SK-N-SH (cell line): ENCODE measurements at regions not wholly inside any gene's neighbourhood (a gene's known extent, or its start where the extent isn't known, plus 50 kb on each side); places are given as distances from the start of the nearest gene placed in this dataset.

Experiments
- CTCF ChIA-PET: fragments of 300-600, 350-600 bp; formaldehyde crosslinking; extraction: SDS; loops from one replicate; lab custom pipeline; 2021; lab: Yijun Ruan, JAX
- POLR2A ChIA-PET: fragments of 350-600 bp; sonication (Branson Sonifier 250); formaldehyde crosslinking; extraction: SDS; loops from one replicate; lab custom pipeline; 2020; ENCODE audit warnings: antibody characterized with exemption, inconsistent platforms; lab: Yijun Ruan, JAX
- DNase-seq: peaks from one replicate; pipeline ENCODE4 v3.0.0; 2012
- H2AFZ ChIP-seq: fragments of 200-600 bp; sonication (generic); 2 replicates; pipeline ENCODE4 v1.8.1; 2016; ENCODE audit warnings: antibody characterized with exemption, mild to moderate bottlenecking, low read depth
- H3F3A ChIP-seq: fragments of 200-600 bp; sonication (generic); replicated peaks from 2 replicates; pipeline ENCODE3; 2016; ENCODE audit warnings: antibody characterized with exemption, mild to moderate bottlenecking; ENCODE audit not compliant: insufficient read depth
- H3K27ac ChIP-seq, 2 experiments: fragments of 200-500 bp in 1 of 2; fragments of 200-600 bp in 1 of 2; sonication (Bioruptor generic) in 1 of 2; sonication (generic), shearing (Covaris generic) in 1 of 2; 2 replicates each; pipeline versions ENCODE4 v1.5.1 to v1.6.1; 2014 to 2016; ENCODE audit warnings: low read depth in 2 of 2, inconsistent platforms in 1 of 2, low read length in 1 of 2, mild to moderate bottlenecking in 1 of 2, mixed read lengths in 1 of 2
- H3K27me3 ChIP-seq: fragments of 200-600 bp; sonication (generic), shearing (Covaris generic); 2 replicates; pipeline ENCODE4 v1.6.1; 2016; ENCODE audit warnings: mixed run types; ENCODE audit not compliant: insufficient read depth
- H3K36me3 ChIP-seq, 2 experiments: fragments of 200-500 bp in 1 of 2; fragments of 200-600 bp in 1 of 2; sonication (Bioruptor generic) in 1 of 2; sonication (generic) in 1 of 2; replicated peaks in 1 of 2; 2 replicates each; pipeline versions ENCODE3 to v1.5.1; 2014 to 2016; ENCODE audit warnings: low read length in 1 of 2, mild to moderate bottlenecking in 1 of 2; ENCODE audit not compliant: insufficient read depth in 2 of 2, control insufficient read depth in 1 of 2
- H3K4me1 ChIP-seq, 2 experiments: fragments of 200-500 bp in 1 of 2; fragments of 200-600 bp in 1 of 2; sonication (Bioruptor generic) in 1 of 2; sonication (generic), shearing (Covaris generic) in 1 of 2; 2 replicates each; pipeline versions ENCODE4 v1.5.1 to v1.6.1; 2014 to 2016; ENCODE audit warnings: low read depth in 1 of 2, low read length in 1 of 2, mixed run types in 1 of 2; ENCODE audit not compliant: insufficient read depth in 2 of 2, control insufficient read depth in 1 of 2
- H3K4me2 ChIP-seq: fragments of 200-600 bp; sonication (generic), shearing (Covaris generic); 2 replicates; pipeline ENCODE4 v1.6.1; 2017; ENCODE audit warnings: mixed run types
- H3K4me3 ChIP-seq, 2 experiments: fragments of 200-500 bp in 1 of 2; fragments of 200-600 bp in 1 of 2; sonication (Bioruptor generic) in 1 of 2; sonication (generic), shearing (Covaris generic) in 1 of 2; 2 replicates each; pipeline versions ENCODE4 v1.5.1 to v1.8.1; 2014 to 2016; ENCODE audit warnings: low read depth in 2 of 2, inconsistent platforms in 1 of 2, low read length in 1 of 2, mild to moderate bottlenecking in 1 of 2, mixed read lengths in 1 of 2, moderate library complexity in 1 of 2
- H3K79me2 ChIP-seq: fragments of 200-600 bp; sonication (generic); 2 replicates; pipeline ENCODE4 v1.8.1; 2017; ENCODE audit warnings: mild to moderate bottlenecking; ENCODE audit not compliant: insufficient read depth
- H3K9ac ChIP-seq: fragments of 200-600 bp; sonication (generic); 2 replicates; pipeline ENCODE4 v1.6.1; 2017; ENCODE audit warnings: mixed run types
- H3K9me2 ChIP-seq: fragments of 200-600 bp; sonication (generic); 2 replicates; pipeline ENCODE4 v1.6.1; 2017; ENCODE audit warnings: mixed run types
- H3K9me3 ChIP-seq: fragments of 200-600 bp; sonication (generic); 2 replicates; pipeline ENCODE4 v1.6.1; 2017; ENCODE audit warnings: mixed run types, mild to moderate bottlenecking, moderate library complexity
- H4K20me1 ChIP-seq: fragments of 200-600 bp; sonication (generic); 2 replicates; pipeline ENCODE4 v1.6.1; 2017; ENCODE audit warnings: mild to moderate bottlenecking, mixed run types; ENCODE audit not compliant: insufficient read depth
- CTCF ChIP-seq: fragments of 200-600 bp; sonication (generic); IDR thresholded peaks from 2 replicates; pipeline ENCODE4 v1.6.1; 2017; ENCODE audit warnings: antibody characterized with exemption, mild to moderate bottlenecking, moderate library complexity
- EZH2phosphoT487 ChIP-seq: fragments of 200-600 bp; sonication (generic); IDR thresholded peaks from 2 replicates; pipeline ENCODE4 v1.6.1; 2017; ENCODE audit warnings: low read depth, mixed run types, mild to moderate bottlenecking, antibody characterized with exemption, moderate library complexity, borderline replicate concordance
- FOXJ3 ChIP-seq: sonication (generic); formaldehyde crosslinking; IDR thresholded peaks from 2 replicates; pipeline ENCODE4 v1.5.1; 2020; ENCODE audit warnings: mild to moderate bottlenecking, missing genetic modification reagents
- GABPA ChIP-seq: IDR thresholded peaks from 2 replicates; pipeline ENCODE4 v1.4.0; 2012; ENCODE audit warnings: low read depth, mild to moderate bottlenecking
- GATA2 ChIP-seq: sonication (generic); formaldehyde crosslinking; IDR thresholded peaks from 2 replicates; pipeline ENCODE4 v1.5.0; 2020; ENCODE audit warnings: mild to moderate bottlenecking, missing genetic modification reagents
- IRF3 ChIP-seq: fragments of 150-350 bp; IDR thresholded peaks from 2 replicates; pipeline ENCODE4 v1.6.1; 2016; ENCODE audit warnings: mild to moderate bottlenecking, low read depth, low read length
- JUND ChIP-seq: IDR thresholded peaks from 2 replicates; pipeline ENCODE4 v1.4.0; 2012
- POLR2AphosphoS5 ChIP-seq: IDR thresholded peaks from 2 replicates; pipeline ENCODE4 v1.6.1; 2012; ENCODE audit warnings: low read depth, low read length
- RAD21 ChIP-seq: IDR thresholded peaks from 2 replicates; pipeline ENCODE4 v1.6.1; 2012; ENCODE audit warnings: mild to moderate bottlenecking, low read length
- SIN3A ChIP-seq: IDR thresholded peaks from 2 replicates; pipeline ENCODE4 v1.6.1; 2012; ENCODE audit warnings: low read depth, mild to moderate bottlenecking, low read length, moderate library complexity, borderline replicate concordance
- SMC3 ChIP-seq: IDR thresholded peaks from 2 replicates; pipeline ENCODE4 v1.6.1; 2012; ENCODE audit warnings: low read depth, low read length, improper control_type of control experiment
- TAF1 ChIP-seq: IDR thresholded peaks from 2 replicates; pipeline ENCODE4 v1.6.1; 2012; ENCODE audit warnings: low read depth, mild to moderate bottlenecking, low read length, moderate library complexity, borderline replicate concordance
- TEAD4 ChIP-seq: IDR thresholded peaks from 2 replicates; pipeline ENCODE4 v1.4.0; 2012; ENCODE audit warnings: mild to moderate bottlenecking, borderline replicate concordance; ENCODE audit not compliant: insufficient read depth
- WGBS: methylation state at CpG from one replicate; pipeline ENCODE4 v1.1.6; 2017; ENCODE audit warnings: low lambda C conversion rate; 5-methylcytosine and 5-hydroxymethylcytosine counted together
- TF ChIP-seq, protein P1 (sequence below): IDR thresholded peaks from 2 replicates; pipeline ENCODE4 v1.4.0; 2012; ENCODE audit warnings: low read depth, borderline replicate concordance
- TF ChIP-seq, protein P2 (sequence below): fragments of 150-350 bp; IDR thresholded peaks from 2 replicates; pipeline ENCODE4 v1.6.1; 2017; ENCODE audit warnings: antibody characterized with exemption, low read length, low read depth, borderline replicate concordance

DNA sequence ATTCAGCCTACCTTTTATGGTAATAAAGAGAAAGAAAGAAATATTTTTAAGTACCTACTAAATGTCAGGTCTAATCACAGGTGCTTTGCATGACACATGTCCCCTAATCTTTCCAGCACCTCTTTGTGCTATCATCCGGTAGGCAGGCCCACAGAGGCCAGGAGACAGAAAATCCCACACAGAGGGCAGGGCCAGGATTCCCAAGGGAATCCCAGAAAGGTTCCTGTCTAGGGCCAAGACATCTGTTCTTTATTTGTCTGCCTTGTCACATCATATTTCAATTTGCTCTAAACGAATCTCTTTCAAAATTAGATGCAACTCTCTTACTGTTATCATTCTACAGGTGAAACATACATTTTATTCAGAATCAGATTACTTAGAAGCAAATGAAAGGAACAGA, 676.1 kb upstream of the GYPC start:
- Histone ChIP-seq H3K4me2 (no peak overlapping the region), H3K36me3 (no peaks in the 10 kb centered on the region), H3K27ac (no peak overlapping the region), H3K9ac (no peak overlapping the region), H2AFZ (no peak overlapping the region), H3K9me3 (no peaks in the 10 kb centered on the region), H3K79me2 (no peaks in the 10 kb centered on the region), H3K4me3 (no peak overlapping the region), H4K20me1 (no peaks in the 10 kb centered on the region), H3F3A (no peaks in the 10 kb centered on the region), H3K27me3 (no peaks in the 10 kb centered on the region), H3K9me2 (no peaks in the 10 kb centered on the region), H3K4me1 (no peaks in the 10 kb centered on the region)
- no peak for TF ChIP-seq GABPA
- no peak for TF ChIP-seq TEAD4
- TF ChIP-seq, protein P1, sequence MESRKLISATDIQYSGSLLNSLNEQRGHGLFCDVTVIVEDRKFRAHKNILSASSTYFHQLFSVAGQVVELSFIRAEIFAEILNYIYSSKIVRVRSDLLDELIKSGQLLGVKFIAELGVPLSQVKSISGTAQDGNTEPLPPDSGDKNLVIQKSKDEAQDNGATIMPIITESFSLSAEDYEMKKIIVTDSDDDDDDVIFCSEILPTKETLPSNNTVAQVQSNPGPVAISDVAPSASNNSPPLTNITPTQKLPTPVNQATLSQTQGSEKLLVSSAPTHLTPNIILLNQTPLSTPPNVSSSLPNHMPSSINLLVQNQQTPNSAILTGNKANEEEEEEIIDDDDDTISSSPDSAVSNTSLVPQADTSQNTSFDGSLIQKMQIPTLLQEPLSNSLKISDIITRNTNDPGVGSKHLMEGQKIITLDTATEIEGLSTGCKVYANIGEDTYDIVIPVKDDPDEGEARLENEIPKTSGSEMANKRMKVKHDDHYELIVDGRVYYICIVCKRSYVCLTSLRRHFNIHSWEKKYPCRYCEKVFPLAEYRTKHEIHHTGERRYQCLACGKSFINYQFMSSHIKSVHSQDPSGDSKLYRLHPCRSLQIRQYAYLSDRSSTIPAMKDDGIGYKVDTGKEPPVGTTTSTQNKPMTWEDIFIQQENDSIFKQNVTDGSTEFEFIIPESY = no peak
- no peak for TF ChIP-seq SMC3
- no peak for TF ChIP-seq TAF1
- TF ChIP-seq FOXJ3 = no peak
- no peak for TF ChIP-seq GATA2 (CRISPR knock-in tag)
- TF ChIP-seq IRF3 = no peak
- TF ChIP-seq, protein P2, sequence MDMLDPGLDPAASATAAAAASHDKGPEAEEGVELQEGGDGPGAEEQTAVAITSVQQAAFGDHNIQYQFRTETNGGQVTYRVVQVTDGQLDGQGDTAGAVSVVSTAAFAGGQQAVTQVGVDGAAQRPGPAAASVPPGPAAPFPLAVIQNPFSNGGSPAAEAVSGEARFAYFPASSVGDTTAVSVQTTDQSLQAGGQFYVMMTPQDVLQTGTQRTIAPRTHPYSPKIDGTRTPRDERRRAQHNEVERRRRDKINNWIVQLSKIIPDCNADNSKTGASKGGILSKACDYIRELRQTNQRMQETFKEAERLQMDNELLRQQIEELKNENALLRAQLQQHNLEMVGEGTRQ = no peak
- no peak for TF ChIP-seq EZH2phosphoT487
- TF ChIP-seq POLR2AphosphoS5 = no peak
- no peak for TF ChIP-seq JUND
- CTCF ChIA-PET = no interaction called here
- POLR2A ChIA-PET = no interaction called here
- no peak for DNase-seq
- 0% methylated on average over 2 of the region's 2 CpGs for WGBS

- no peak for DNase-seq
- Histone ChIP-seq H3K9me2 (no peaks in the 10 kb centered on the region), H3K79me2 (no peaks in the 10 kb centered on the region), H3K4me3 (no peak overlapping the region), H3K36me3 (no peaks in the 10 kb centered on the region), H3K4me1 (no peaks in the 10 kb centered on the region), H4K20me1 (no peaks in the 10 kb centered on the region), H3K9ac (no peak overlapping the region), H3K9me3 (0 out of 2 replicates have a peak, but pooled peaks cover under 1% of the 10 kb centered on the region), H3K27ac (no peak overlapping the region), H2AFZ (no peak overlapping the region), H3K4me2 (no peak overlapping the region)
- CTCF ChIA-PET = no interaction called here
- TF ChIP-seq CTCF (no peak), RAD21 (no peak), SIN3A (no peak)
- TF ChIP-seq, all 33 proteins: peak for 0
- Histone ChIP-seq H3F3A (no peaks in the 10 kb centered on the region), H3K27me3 (no peaks in the 10 kb centered on the region)
- 2% methylated on average over 5 of the region's 5 CpGs for WGBS
- POLR2A ChIA-PET = no interaction called here
Measured at GRCh38 chr2:125983364-125983763, 672.6 kb upstream of the GYPC start.
